ENCODE measurements at regions not wholly inside any gene's neighbourhood (a gene's known extent, or its start where the extent isn't known, plus 50 kb on each side); places are given as distances from the start of the nearest gene placed in this dataset.

DNA sequence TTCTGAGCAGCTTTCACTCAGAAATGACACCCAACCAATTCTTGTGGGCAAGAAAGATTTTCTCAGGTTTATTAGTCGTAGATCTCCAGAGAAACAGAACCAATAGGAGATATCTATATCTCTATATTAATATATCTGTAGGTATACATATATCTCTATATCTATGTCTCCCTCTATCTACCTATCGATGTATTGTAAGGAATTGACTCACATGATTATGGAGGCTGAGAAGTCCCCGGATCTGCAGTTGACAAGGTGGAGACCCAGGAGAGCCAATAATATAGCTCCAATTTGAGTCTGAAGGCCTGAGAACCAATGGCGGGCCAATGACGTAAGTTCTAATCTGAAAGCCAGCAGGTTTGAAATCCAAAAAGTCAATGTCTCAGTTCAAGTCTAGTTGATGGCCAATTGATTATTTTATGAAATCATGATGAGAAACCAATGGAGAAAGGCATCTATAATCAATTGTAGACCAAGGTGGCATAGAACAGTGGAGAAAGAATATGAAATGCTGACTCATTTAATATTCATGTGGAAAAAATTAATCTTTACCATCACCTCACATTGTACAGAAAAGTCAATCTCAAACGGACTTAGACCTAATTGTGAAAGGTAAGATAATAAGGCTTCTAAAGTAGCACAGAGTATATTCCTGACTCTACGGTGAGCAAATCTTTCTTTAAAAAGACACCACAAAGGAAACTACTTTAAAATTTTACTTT is 65.6 kb upstream of the CHRNA7 start:
- WGBS = 92% methylated on average over 7 of the region's 7 CpGs
- intact Hi-C loops (cut with DNase I) = no loop called here

GRCh38 chr15:31970007-31970406 is 60.3 kb upstream of the CHRNA7 start:
- Histone ChIP-seq H3K27me3 (replicated peaks; ENCODE audit: insufficient read depth) (no peaks in the 10 kb centered on the region), H3K9me3 (no peaks in the 10 kb centered on the region), H3K36me3 (no peaks in the 10 kb centered on the region), H3K4me3 (no peak overlapping the region), H3K27ac (no peak overlapping the region), H3K4me1 (replicated peaks) (no peaks in the 10 kb centered on the region)
- TF ChIP-seq CTCF (IDR thresholded peaks at IDR 0.05) (no peak), POLR2AphosphoS5 (IDR thresholded peaks at IDR 0.05) (no peak), POLR2A (IDR thresholded peaks at IDR 0.05) (no peak)
- intact Hi-C loops (cut with DNase I) = no loop called here
- WGBS = 80% methylated on average over 4 of the region's 4 CpGs
- DNase-seq (ENCODE audit: low spot score) = no peak

More for the DNA sequence above, 65.6 kb upstream of the CHRNA7 start:
- Histone ChIP-seq H3K36me3 (no peaks in the 10 kb centered on the region), H3K4me1 (replicated peaks) (no peaks in the 10 kb centered on the region), H3K4me3 (no peak overlapping the region), H3K27me3 (replicated peaks; ENCODE audit: insufficient read depth) (no peaks in the 10 kb centered on the region), H3K27ac (no peak overlapping the region), H3K9me3 (no peaks in the 10 kb centered on the region)
- TF ChIP-seq CTCF (IDR thresholded peaks at IDR 0.05) (no peak), POLR2A (IDR thresholded peaks at IDR 0.05) (no peak), POLR2AphosphoS5 (IDR thresholded peaks at IDR 0.05) (no peak)
- no peak for DNase-seq (ENCODE audit: low spot score)

DNA sequence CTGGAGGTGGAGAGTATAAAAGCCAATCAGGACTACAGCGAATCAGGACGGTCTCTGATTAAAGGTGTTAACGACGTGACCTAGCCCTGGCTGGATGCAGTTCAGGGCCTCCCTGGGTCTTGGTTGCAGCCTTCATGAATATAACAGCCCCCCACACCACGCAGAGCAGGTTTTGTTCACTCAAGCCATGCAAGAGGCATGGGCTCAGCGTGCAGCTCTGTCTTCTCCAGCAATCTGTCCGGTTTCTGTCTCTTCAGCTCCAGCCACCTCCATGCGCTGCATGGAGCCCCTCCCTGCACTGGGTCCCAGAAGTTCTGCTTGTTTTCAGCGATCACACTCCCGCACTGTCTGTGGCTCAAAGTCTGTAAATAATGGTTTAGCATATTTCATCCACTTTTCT is 57.1 kb upstream of the CHRNA7 start:
- H3K27ac ChIP-seq = no peak overlapping the region
- DNase-seq (ENCODE audit: low spot score) = no peak
- TF ChIP-seq POLR2A (IDR thresholded peaks at IDR 0.05) (no peak), POLR2AphosphoS5 (IDR thresholded peaks at IDR 0.05) (no peak), CTCF (IDR thresholded peaks at IDR 0.05) (no peak)
- H3K27me3 ChIP-seq (replicated peaks; ENCODE audit: insufficient read depth) = no peaks in the 10 kb centered on the region
- H3K4me1 ChIP-seq (replicated peaks) = no peaks in the 10 kb centered on the region
- no peaks in the 10 kb centered on the region for H3K9me3 ChIP-seq
- intact Hi-C loops (cut with DNase I) = no loop called here
- no peaks in the 10 kb centered on the region for H3K36me3 ChIP-seq
- H3K4me3 ChIP-seq = no peak overlapping the region
- WGBS = 71% methylated on average over 10 of the region's 10 CpGs

GRCh38 chr15:31974154-31974794 is 56.0 kb upstream of the CHRNA7 start:
- no peak for TF ChIP-seq POLR2A (IDR thresholded peaks at IDR 0.05)
- TF ChIP-seq CTCF (IDR thresholded peaks at IDR 0.05) = no peak
- TF ChIP-seq POLR2AphosphoS5 (IDR thresholded peaks at IDR 0.05) = no peak
- intact Hi-C loops (cut with DNase I) = no loop called here
- Histone ChIP-seq H3K4me1 (replicated peaks) (no peaks in the 10 kb centered on the region), H3K4me3 (no peak overlapping the region), H3K36me3 (no peaks in the 10 kb centered on the region), H3K27ac (no peak overlapping the region), H3K27me3 (replicated peaks; ENCODE audit: insufficient read depth) (no peaks in the 10 kb centered on the region), H3K9me3 (no peaks in the 10 kb centered on the region)
- 69% methylated on average over 5 of the region's 6 CpGs for WGBS
- DNase-seq (ENCODE audit: low spot score) = no peak

Measured in prostate gland (tissue), 2 donors.